Naive B cell (primary cell): ENCODE measurements at regions not wholly inside any gene's neighbourhood (a gene's known extent, or its start where the extent isn't known, plus 50 kb on each side); places are given as distances from the start of the nearest gene placed in this dataset.
"Not testable (repeated sequence)": the region's sequence is repeated elsewhere in the genome, so short reads cannot be mapped to it uniquely, and the experiment has no call there.

Experiments
- ATAC-seq, 2 donors: fragments of 150-1000 bp; cut with Tn5 transposase; 2 replicates each; pipeline ENCODE4 v1.10.0; 2021; ENCODE audit warnings: low read depth in 2 of 2, mild to moderate bottlenecking in 2 of 2, moderate library complexity in 2 of 2
- DNase-seq: peaks from one replicate; pipeline ENCODE4 v3.0.0; 2022
- H3K27ac Mint-ChIP-seq, 6 donors: one replicate each; pipeline ENCODE4 v1.8.0; 2020 to 2022; ENCODE audit warnings: mild to moderate bottlenecking in 6 of 6, mixed read lengths in 6 of 6, moderate library complexity in 5 of 6, inconsistent platforms in 2 of 6
- H3K27me3 Mint-ChIP-seq, 3 donors: one replicate each; pipeline ENCODE4 v1.8.0; 2021 to 2022; ENCODE audit warnings: mixed read lengths in 3 of 3, mild to moderate bottlenecking in 1 of 3
- H3K36me3 Mint-ChIP-seq, 2 donors: one replicate each; pipeline ENCODE4 v1.8.0; 2020 to 2022; ENCODE audit warnings: mixed read lengths in 2 of 2, inconsistent platforms in 1 of 2, mild to moderate bottlenecking in 1 of 2
- H3K4me1 Mint-ChIP-seq, 3 donors: one replicate each; pipeline ENCODE4 v1.8.0; 2020 to 2022; ENCODE audit warnings: mixed read lengths in 3 of 3, inconsistent platforms in 1 of 3, mild to moderate bottlenecking in 1 of 3, moderate library complexity in 1 of 3
- H3K4me3 Mint-ChIP-seq, 8 donors: one replicate each; pipeline ENCODE4 v1.8.0; 2020 to 2022; ENCODE audit warnings: mild to moderate bottlenecking in 8 of 8, mixed read lengths in 8 of 8, moderate library complexity in 8 of 8, inconsistent platforms in 2 of 8
- H3K9me3 Mint-ChIP-seq, 7 donors: one replicate each; pipeline ENCODE4 v1.8.0; 2020 to 2022; ENCODE audit warnings: mixed read lengths in 7 of 7, mild to moderate bottlenecking in 5 of 7, inconsistent platforms in 2 of 7, moderate library complexity in 1 of 7

DNA sequence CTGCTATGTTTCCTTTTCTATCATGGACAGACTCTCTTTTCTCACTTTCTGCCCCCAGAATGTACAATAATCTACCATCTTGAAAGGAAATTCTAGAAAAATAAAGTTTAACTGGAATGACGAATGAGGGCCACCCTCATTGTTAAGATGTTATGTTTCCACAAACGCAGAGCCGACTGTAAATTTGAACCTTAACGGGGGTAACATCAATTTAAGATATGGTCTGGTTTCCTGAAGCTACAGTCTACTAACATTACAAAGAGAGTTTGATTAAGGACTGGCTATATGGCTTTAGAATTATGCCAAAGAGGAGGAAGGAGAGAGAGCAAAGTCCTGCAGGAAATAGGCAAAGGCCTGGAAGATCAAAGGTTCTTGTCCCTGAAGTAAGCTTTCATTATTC, 227.2 kb downstream of the USP46 start:
- Mint-ChIP-seq H3K9me3 (peaks cover 0 to 3% (median 0%) of the 10 kb centered on the region in 7 donors), H3K36me3 (no peaks in the 10 kb centered on the region), H3K27ac (no peak overlapping the region), H3K27me3 (peaks cover 0 to 6% (median 5%) of the 10 kb centered on the region in 3 donors), H3K4me3 (no peak overlapping the region), H3K4me1 (no peaks in the 10 kb centered on the region)
- ATAC-seq (no peak), DNase-seq (no peak)

DNA sequence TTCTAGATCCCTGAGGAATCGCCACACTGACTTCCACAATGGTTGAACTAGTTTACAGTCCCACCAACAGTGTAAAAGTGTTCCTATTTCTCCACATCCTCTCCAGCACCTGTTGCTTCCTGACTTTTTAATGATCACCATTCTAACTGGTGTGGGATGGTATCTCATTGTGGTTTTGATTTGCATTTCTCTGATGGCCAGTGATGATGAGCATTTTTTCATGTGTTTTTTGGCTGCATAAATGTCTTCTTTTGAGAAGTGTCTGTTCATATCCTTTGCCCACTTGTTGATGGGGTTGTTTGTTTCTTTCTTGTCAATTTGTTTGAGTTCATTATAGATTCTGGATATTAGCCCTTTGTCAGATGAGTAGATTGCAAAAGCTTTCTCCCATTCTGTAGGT, 216.6 kb downstream of the USP46 start:
- not testable (repeated sequence) for ATAC-seq, DNase-seq, H3K4me3 Mint-ChIP-seq

DNA sequence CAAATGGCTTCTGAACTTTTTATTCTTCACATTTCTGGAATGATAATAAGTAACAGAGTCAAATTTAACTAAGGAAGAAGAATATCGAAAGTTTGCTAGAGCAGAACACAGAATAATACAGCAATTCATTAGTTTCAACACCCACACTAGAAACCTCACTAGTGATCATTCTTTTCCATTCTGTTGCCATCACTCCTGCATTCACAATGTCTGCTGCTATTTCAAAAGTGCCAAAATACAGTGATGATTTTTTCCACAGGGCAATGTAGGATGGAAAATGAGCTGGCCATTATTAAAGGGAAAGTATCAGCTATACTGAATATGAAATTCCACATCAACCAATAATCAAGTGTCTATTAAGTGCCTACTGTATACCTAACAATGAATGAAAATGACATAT, 186.7 kb downstream of the USP46 start:
- no peaks in the 10 kb centered on the region for H3K4me1 Mint-ChIP-seq
- peaks cover 0 to 11% (median 0%) of the 10 kb centered on the region in 7 donors for H3K9me3 Mint-ChIP-seq
- no peaks in the 10 kb centered on the region for H3K36me3 Mint-ChIP-seq
- ATAC-seq: no peak
- no peak for DNase-seq
- H3K27ac Mint-ChIP-seq: peak overlapping the region in 1 of 6 donors; percentile 16
- no peak overlapping the region for H3K4me3 Mint-ChIP-seq
- peaks cover 4% of the 10 kb centered on the region in 3 donors for H3K27me3 Mint-ChIP-seq

More for the DNA sequence above, 216.6 kb downstream of the USP46 start:
- not testable (repeated sequence) for H3K4me1 Mint-ChIP-seq, H3K27me3 Mint-ChIP-seq, H3K27ac Mint-ChIP-seq, H3K36me3 Mint-ChIP-seq
- peaks cover 0 to 11% (median 4%) of the 10 kb centered on the region in 7 donors for H3K9me3 Mint-ChIP-seq

DNA sequence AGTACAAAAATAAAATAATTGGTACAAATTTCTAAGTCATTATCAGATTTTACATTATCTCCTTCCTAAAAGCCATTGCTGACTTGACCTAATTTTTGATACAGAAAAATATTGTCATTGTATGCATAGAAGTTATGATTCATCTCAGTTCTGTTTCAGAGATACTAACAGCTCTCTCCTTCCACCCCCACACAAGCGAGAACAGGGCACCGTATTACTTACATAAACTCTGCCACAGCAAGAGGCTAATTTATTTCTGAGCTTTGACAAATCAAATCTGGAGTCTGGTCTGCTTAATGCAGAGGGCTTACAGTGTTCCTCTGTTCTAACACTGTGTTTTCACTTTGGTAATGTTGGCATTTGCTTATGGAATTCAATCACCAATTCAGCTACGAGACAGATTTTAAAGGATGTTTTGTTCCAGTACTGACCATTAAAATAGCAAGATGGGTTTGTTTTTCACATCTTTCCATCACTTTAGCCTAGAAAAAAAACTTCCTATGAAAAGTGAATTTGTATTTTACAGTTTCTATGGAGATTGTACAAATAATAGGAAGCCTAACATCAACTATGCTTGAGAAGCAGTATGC, 181.8 kb downstream of the USP46 start:
- Mint-ChIP-seq H3K36me3 (no peaks in the 10 kb centered on the region), H3K27me3 (peaks cover 0 to 4% (median 4%) of the 10 kb centered on the region in 3 donors), H3K9me3 (peaks cover 0 to 11% (median 2%) of the 10 kb centered on the region in 7 donors), H3K4me1 (no peaks in the 10 kb centered on the region), H3K27ac (no peak overlapping the region), H3K4me3 (no peak overlapping the region)
- DNase-seq (no peak), ATAC-seq (no peak)

DNA sequence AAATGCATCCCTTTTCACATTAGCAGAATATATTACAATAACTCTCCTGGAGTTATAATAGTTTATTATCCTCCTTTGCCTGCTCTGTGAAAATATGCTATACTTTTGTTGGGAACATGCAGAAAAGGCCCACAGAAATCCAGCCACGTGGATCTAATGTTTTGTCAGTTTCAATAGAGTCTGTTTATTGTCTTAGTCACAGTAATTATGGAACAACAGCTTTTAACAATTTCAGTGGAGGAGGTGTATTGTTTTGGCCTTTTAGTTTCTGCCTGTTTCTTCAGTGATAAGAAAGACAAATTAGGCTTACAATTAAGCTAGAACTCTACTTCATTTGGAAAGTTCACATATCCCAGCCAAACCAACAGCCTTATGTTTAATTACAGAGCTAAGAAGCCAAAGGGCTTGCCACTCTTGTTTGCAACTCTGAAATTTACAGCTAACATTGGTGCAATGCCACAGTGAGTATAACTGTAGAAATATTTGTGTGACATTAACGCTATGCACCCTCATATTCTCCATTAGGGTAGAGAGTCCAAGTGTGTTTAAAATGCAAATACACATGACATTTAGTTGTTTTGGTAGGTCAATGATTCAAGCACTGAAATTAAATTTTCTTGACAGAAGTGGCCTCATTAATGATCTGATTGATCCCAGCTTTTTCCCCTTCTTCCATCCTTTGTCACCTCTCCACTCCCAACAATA, 175.8 kb downstream of the USP46 start:
- peaks cover 0 to 11% (median 2%) of the 10 kb centered on the region in 7 donors for H3K9me3 Mint-ChIP-seq
- ATAC-seq: no peak
- H3K36me3 Mint-ChIP-seq: no peaks in the 10 kb centered on the region

DNA sequence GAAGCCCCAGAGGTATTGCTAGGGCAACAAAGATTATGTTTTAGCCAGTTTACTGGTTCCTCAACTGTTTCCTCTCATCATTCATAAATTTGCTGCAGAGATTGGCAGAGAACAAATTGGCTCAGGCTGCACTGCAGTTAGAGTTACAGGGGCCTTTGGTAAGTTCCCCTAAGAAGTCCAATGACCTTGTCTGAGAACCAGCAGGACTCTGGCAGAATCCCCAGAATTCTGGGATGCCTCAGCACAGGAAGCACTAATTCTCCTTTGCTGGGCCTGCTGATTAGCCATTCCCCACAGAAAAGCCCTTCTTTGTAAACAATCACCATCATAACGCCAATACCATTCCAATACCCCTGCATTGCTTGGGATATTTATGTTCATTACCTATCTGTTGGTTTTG, 151.3 kb downstream of the USP46 start:
- no peak overlapping the region for H3K4me3 Mint-ChIP-seq
- no peak for ATAC-seq

More for the DNA sequence above, 175.8 kb downstream of the USP46 start:
- Mint-ChIP-seq H3K4me1 (no peaks in the 10 kb centered on the region), H3K27me3 (peaks cover 8 to 13% (median 9%) of the 10 kb centered on the region in 3 donors), H3K4me3 (no peak overlapping the region), H3K27ac (no peak overlapping the region)
- DNase-seq: no peak

DNA sequence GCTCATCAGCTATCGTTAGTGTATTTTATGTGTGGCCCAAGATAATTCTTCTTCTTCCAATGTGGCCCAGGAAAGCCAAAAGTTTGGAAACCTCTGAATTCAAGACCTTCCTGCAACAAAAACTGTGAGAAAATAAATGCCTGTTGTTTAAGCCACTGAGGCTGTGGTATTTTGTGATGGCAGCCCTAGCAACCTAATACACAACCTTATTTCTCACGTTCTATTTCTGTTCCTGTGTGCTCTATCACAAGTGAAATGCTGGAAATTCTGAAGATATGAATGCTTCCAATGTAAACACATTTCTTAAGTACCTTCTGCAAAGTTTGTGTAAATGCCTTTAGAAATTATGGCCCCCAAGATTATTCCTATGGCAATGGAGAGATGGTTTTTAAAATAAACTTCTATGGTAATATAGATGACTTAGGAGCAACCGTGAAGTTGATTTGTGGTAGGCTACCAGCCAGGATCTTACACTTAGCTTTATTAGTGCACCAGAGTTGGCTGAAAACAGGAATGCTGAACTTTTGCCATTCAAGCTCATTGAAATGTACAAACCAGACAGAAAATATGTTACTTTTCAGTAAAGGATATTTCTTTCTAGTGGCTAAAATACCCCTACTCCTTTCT, 148.0 kb downstream of the USP46 start:
- Mint-ChIP-seq H3K27ac (no peak overlapping the region), H3K4me3 (no peak overlapping the region), H3K9me3 (peaks cover 0 to 16% (median 7%) of the 10 kb centered on the region in 7 donors), H3K4me1 (no peaks in the 10 kb centered on the region), H3K27me3 (peaks cover 6 to 12% (median 8%) of the 10 kb centered on the region in 3 donors), H3K36me3 (no peaks in the 10 kb centered on the region)
- ATAC-seq (no peak), DNase-seq (no peak)

More for the DNA sequence above, 151.3 kb downstream of the USP46 start:
- H3K36me3 Mint-ChIP-seq: no peaks in the 10 kb centered on the region
- H3K27ac Mint-ChIP-seq: no peak overlapping the region
- peaks cover 8 to 12% (median 9%) of the 10 kb centered on the region in 3 donors for H3K27me3 Mint-ChIP-seq
- no peak for DNase-seq
- H3K4me1 Mint-ChIP-seq: no peaks in the 10 kb centered on the region
- peaks cover 0 to 7% (median 0%) of the 10 kb centered on the region in 7 donors for H3K9me3 Mint-ChIP-seq

DNA sequence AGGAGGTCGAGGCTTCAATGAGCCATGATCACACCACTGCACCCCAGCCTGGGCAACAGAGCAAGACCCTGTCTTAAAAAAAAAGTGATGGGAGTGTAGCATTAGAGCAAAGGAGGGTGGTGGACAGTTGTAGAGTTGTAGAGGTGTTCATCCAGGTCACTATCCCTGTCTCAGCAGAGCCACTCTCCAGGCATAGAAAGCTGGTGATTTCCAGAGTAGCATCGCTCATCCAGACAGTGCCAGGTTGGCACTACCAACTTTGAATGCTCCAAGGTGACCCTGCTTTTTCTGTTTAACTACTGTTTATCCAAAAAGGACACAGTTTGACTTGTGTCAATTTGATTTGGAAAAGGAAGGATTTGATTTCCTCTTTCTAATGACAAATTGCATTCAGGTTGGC, 147.3 kb downstream of the USP46 start:
- H3K27me3 Mint-ChIP-seq: peaks cover 6 to 12% (median 7%) of the 10 kb centered on the region in 3 donors
- H3K27ac Mint-ChIP-seq: no peak overlapping the region
- no peak overlapping the region for H3K4me3 Mint-ChIP-seq
- ATAC-seq (no peak), DNase-seq (no peak)
- no peaks in the 10 kb centered on the region for H3K36me3 Mint-ChIP-seq
- H3K9me3 Mint-ChIP-seq: peaks cover 0 to 19% (median 7%) of the 10 kb centered on the region in 7 donors
- no peaks in the 10 kb centered on the region for H3K4me1 Mint-ChIP-seq

DNA sequence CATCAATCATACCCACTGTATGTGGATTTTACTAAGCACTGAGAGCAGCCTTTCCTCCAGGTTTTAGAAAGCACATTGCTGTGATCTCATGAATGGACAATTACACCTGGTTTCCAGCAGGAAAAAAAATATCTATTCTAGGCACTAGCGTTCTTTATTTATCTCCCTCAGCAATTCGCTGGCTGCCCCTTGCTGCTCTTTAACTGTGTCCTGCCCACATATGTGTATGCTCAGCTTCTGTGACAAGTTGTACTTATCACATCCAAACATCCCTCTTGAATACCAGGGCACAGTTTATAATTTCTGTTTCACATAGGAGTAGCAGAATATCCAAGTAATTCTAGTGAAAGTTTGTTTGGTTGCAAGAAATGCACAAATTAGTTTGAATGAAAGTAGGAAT, 146.8 kb downstream of the USP46 start:
- peaks cover 1 to 8% (median 2%) of the 10 kb centered on the region in 3 donors for H3K27me3 Mint-ChIP-seq
- DNase-seq (no peak), ATAC-seq (no peak)
- no peaks in the 10 kb centered on the region for H3K36me3 Mint-ChIP-seq
- H3K27ac Mint-ChIP-seq: no peak overlapping the region
- no peak overlapping the region for H3K4me3 Mint-ChIP-seq
- H3K4me1 Mint-ChIP-seq: no peaks in the 10 kb centered on the region
- peaks cover 0 to 19% (median 5%) of the 10 kb centered on the region in 7 donors for H3K9me3 Mint-ChIP-seq

DNA sequence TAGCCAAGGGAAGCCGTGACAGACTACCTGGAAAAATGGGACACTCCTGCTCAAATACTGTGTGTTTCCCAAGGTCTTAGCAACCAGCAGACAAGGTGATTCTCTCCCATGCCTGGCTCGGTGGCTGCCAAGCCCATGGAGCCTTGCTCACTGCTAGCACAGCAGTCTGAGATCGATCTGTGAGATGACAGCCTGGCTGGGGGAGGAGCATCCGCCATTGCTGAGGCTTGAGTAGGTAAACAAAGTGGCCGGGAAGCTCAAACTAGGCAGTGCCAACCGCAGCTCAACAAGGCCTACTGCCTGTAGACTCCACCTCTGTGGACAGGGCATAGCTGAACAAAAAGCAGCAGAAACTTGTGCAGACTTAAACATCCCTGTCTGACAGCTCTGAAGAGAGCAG, 137.0 kb downstream of the USP46 start:
- H3K9me3 Mint-ChIP-seq, DNase-seq, H3K36me3 Mint-ChIP-seq, ATAC-seq, H3K4me3 Mint-ChIP-seq, H3K4me1 Mint-ChIP-seq, H3K27ac Mint-ChIP-seq: not testable (repeated sequence)
- H3K27me3 Mint-ChIP-seq: peaks cover 13 to 18% (median 16%) of the 10 kb centered on the region in 3 donors

DNA sequence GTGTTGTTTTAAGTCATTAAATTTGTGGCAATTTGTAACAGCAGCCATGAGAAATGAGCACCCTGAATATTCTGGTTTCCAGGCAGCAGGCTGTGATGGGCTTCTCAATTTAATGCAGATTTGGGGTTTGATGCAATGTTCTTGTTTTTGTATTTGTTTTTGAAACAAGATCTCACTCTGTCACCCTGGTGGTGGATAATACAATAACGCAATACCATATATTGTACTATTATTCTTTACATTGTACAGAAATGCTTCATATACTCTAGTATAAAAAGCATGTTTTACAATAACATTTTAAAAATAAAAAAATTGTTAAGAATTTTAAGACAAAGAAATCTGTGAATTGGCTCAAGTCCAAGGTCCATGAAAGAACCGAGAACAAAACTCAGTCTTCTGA, 129.1 kb downstream of the USP46 start:
- Mint-ChIP-seq H3K27ac (no peak overlapping the region), H3K9me3 (peaks cover 3 to 16% (median 11%) of the 10 kb centered on the region in 7 donors), H3K4me1 (no peaks in the 10 kb centered on the region), H3K4me3 (no peak overlapping the region), H3K36me3 (no peaks in the 10 kb centered on the region), H3K27me3 (peaks cover 0 to 8% (median 0%) of the 10 kb centered on the region in 3 donors)
- ATAC-seq: no peak
- no peak for DNase-seq

DNA sequence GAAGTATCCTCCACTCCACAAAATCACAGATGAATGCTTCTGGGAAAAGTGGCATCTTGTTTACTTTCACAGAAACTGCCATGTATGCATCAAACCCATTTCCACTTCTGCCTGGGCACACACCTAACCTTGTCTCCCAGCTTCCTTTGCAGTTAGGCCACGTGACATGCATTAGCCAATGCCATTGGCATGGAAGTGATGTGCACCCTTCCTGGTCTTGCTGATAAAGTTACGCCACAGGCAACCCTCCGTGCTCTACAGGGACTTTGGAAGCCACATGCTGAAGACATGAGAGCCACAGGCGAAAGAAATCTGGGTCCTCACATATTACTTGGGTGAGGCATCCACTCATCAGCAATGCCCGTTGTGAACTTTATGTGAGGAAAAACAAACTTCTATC, 123.3 kb downstream of the USP46 start:
- peaks cover 0 to 8% of the 10 kb centered on the region in 2 donors for H3K36me3 Mint-ChIP-seq
- peaks cover 0 to 15% (median 9%) of the 10 kb centered on the region in 7 donors for H3K9me3 Mint-ChIP-seq

More for the DNA sequence above, 123.3 kb downstream of the USP46 start:
- H3K4me3 Mint-ChIP-seq: no peak overlapping the region
- no peaks in the 10 kb centered on the region for H3K4me1 Mint-ChIP-seq
- H3K27me3 Mint-ChIP-seq: peaks cover 5 to 8% (median 5%) of the 10 kb centered on the region in 3 donors
- DNase-seq: no peak
- no peak overlapping the region for H3K27ac Mint-ChIP-seq
- ATAC-seq: no peak
